HCT116 (cell line): ENCODE measurements at regions not wholly inside any gene's neighbourhood (a gene's known extent, or its start where the extent isn't known, plus 50 kb on each side); places are given as distances from the start of the nearest gene placed in this dataset.

Experiments
- ATAC-seq: fragments of 200-7000 bp; cut with Tn5 transposase; 2 replicates; pipeline ENCODE4 v1.9.1; 2020; ENCODE audit warnings: mild to moderate bottlenecking, moderate library complexity
- BruUV-seq: library from RNA; stranded (reverse); fragments of 400-500 nt; replicated peaks from 2 replicates; lab custom pipeline; 2021; lab: Mats Ljungman, UMichigan
- CTCF ChIA-PET: fragments of 300-600 bp; sonication (Branson Sonifier 250); formaldehyde crosslinking; loops from one replicate; lab custom pipeline; 2021; ENCODE audit warnings: antibody characterized with exemption; lab: Charles Lee
- POLR2A ChIA-PET: fragments of 300-600, 350-600 bp; sonication (Branson Sonifier 250); formaldehyde crosslinking; loops from one replicate; lab custom pipeline; 2021; ENCODE audit warnings: antibody characterized with exemption; lab: Charles Lee
- RAD21 ChIA-PET, 2 experiments: fragments of 300-600 bp; sonication (Branson Sonifier 250); formaldehyde crosslinking; loops; one replicate each; lab custom pipeline; 2023; ENCODE audit warnings: low total read pairs in 2 of 2; ENCODE audit not compliant: uncharacterized antibody in 2 of 2, unreplicated experiment in 2 of 2, low non-redundant PET in 1 of 2; lab: Charles Lee
- DNase-seq: peaks from one replicate; pipeline ENCODE4 v3.0.0-alpha.2; 2010; ENCODE audit warnings: low read depth, low spot score
- H2AFZ ChIP-seq: fragments of 200-600 bp; shearing (Covaris generic), sonication (generic); 2 replicates; pipeline ENCODE4 v1.6.1; 2017; ENCODE audit warnings: low read depth, mixed run types, mixed read lengths, antibody characterized with exemption, low read length; ENCODE audit not compliant: poor library complexity, severe bottlenecking
- H3K27ac ChIP-seq: 2 replicates; pipeline ENCODE4 v1.5.1; 2012; ENCODE audit warnings: low read depth, low read length
- H3K27me3 ChIP-seq: fragments of 200-600 bp; sonication (generic); 2 replicates; pipeline ENCODE4 v1.6.1; 2016; ENCODE audit warnings: mixed run types, low read length, mixed read lengths; ENCODE audit not compliant: insufficient read depth
- H3K36me3 ChIP-seq, 2 experiments: fragments of 200-500 bp in 1 of 2; fragments of 200-600 bp in 1 of 2; sonication (Bioruptor generic) in 1 of 2; sonication (generic) in 1 of 2; 2 replicates each; pipeline versions ENCODE4 v1.5.1 to v1.6.1; 2014 to 2016; ENCODE audit warnings: low read length in 2 of 2, inconsistent platforms in 1 of 2, mixed read lengths in 1 of 2, mixed run types in 1 of 2; ENCODE audit not compliant: insufficient read depth in 2 of 2, control insufficient read depth in 1 of 2
- H3K4me1 ChIP-seq, 2 experiments: fragments of 200-600 bp in 1 of 2; sonication (generic) in 1 of 2; 2 replicates each; pipeline versions ENCODE4 v1.5.1 to v1.6.1; 2012 to 2017; ENCODE audit warnings: low read length in 2 of 2, inconsistent platforms in 1 of 2, mild to moderate bottlenecking in 1 of 2, mixed read lengths in 1 of 2, mixed run types in 1 of 2, moderate library complexity in 1 of 2; ENCODE audit not compliant: insufficient read depth in 2 of 2, control insufficient read depth in 1 of 2
- H3K4me2 ChIP-seq: fragments of 200-600 bp; sonication (generic); 2 replicates; pipeline ENCODE4 v1.6.1; 2017; ENCODE audit warnings: mixed run types, low read length, mixed read lengths
- H3K4me3 ChIP-seq, 2 experiments: fragments of 200-600 bp in 1 of 2; sonication (generic) in 1 of 2; replicated peaks in 1 of 2; 2 replicates each; pipeline ENCODE4 v1.5.1; 2011 to 2016; ENCODE audit warnings: low read length in 2 of 2, control low read depth in 1 of 2, low read depth in 1 of 2, mild to moderate bottlenecking in 1 of 2, mixed read lengths in 1 of 2, mixed run types in 1 of 2
- H3K79me2 ChIP-seq: fragments of 200-600 bp; sonication (generic); 2 replicates; pipeline ENCODE4 v1.6.1; 2017; ENCODE audit warnings: mild to moderate bottlenecking, mixed run types, low read length, moderate library complexity, mixed read lengths; ENCODE audit not compliant: insufficient read depth
- H3K9ac ChIP-seq: fragments of 200-600 bp; sonication (generic); 2 replicates; pipeline ENCODE4 v1.6.1; 2016; ENCODE audit warnings: low read length, mixed read lengths
- H3K9me2 ChIP-seq: fragments of 200-600 bp; sonication (generic), shearing (Covaris generic); 2 replicates; pipeline ENCODE4 v1.6.1; 2017; ENCODE audit warnings: mixed run types, mild to moderate bottlenecking, moderate library complexity; ENCODE audit not compliant: insufficient read depth
- H3K9me3 ChIP-seq, 2 experiments: fragments of 200-500 bp in 1 of 2; fragments of 200-600 bp in 1 of 2; sonication (Bioruptor generic) in 1 of 2; sonication (generic) in 1 of 2; 2 replicates each; pipeline ENCODE4 v1.6.1; 2014 to 2017; ENCODE audit warnings: low read length in 2 of 2, mixed read lengths in 2 of 2, inconsistent platforms in 1 of 2, low read depth in 1 of 2, mild to moderate bottlenecking in 1 of 2, mixed run types in 1 of 2, moderate library complexity in 1 of 2; ENCODE audit not compliant: control insufficient read depth in 1 of 2, insufficient read depth in 1 of 2
- H4K20me1 ChIP-seq: fragments of 200-600 bp; sonication (generic), shearing (Covaris generic); 2 replicates; pipeline ENCODE4 v1.6.1; 2017; ENCODE audit warnings: mixed run types, mild to moderate bottlenecking, moderate library complexity; ENCODE audit not compliant: insufficient read depth
- CBX3 ChIP-seq: IDR thresholded peaks from 2 replicates; pipeline ENCODE4 v1.6.1; 2012; ENCODE audit warnings: low read depth
- JUND ChIP-seq: IDR thresholded peaks from 2 replicates; pipeline ENCODE4 v1.6.1; 2012
- POLR2AphosphoS5 ChIP-seq: IDR thresholded peaks from 2 replicates; pipeline ENCODE4 v1.6.1; 2011; ENCODE audit warnings: mild to moderate bottlenecking, low read depth, low read length, moderate library complexity
- TCF7L2 ChIP-seq: IDR thresholded peaks from 2 replicates; pipeline ENCODE4 v1.7.0; 2011; ENCODE audit warnings: borderline replicate concordance, inconsistent platforms; ENCODE audit not compliant: insufficient read depth, insufficient read length; ENCODE audit errors: extremely low read depth
- ZNF274 ChIP-seq: fragments of 200-500 bp; sonication (Bioruptor generic); IDR thresholded peaks from 2 replicates; pipeline ENCODE4 v1.6.1; 2014; ENCODE audit warnings: mild to moderate bottlenecking, low read depth, low read length, inconsistent platforms
- intact Hi-C: fragments of 100-400 bp; cut with micrococcal nuclease; formaldehyde crosslinking; loops from 2 replicates; pipeline ENCODE4 v1.10.0; 2022

- no peak for TF ChIP-seq CBX3
- no peak for TF ChIP-seq TCF7L2
- no peak for ATAC-seq
- no peaks in the 10 kb centered on the region for H3K79me2 ChIP-seq
- H3K4me2 ChIP-seq: no peak overlapping the region
- H3K36me3 ChIP-seq: no peaks in the 10 kb centered on the region
- H3K9ac ChIP-seq: no peak overlapping the region
- no TSS peak for BruUV-seq
- POLR2A ChIA-PET: no interaction called here
- H3K4me1 ChIP-seq: no peaks in the 10 kb centered on the region
- CTCF ChIA-PET: no interaction called here
- H3K9me2 ChIP-seq: no peaks in the 10 kb centered on the region
- no peaks in the 10 kb centered on the region for H4K20me1 ChIP-seq
- no peak overlapping the region for H2AFZ ChIP-seq
- peaks cover 16% of the 10 kb centered on the region for H3K27me3 ChIP-seq
- H3K9me3 ChIP-seq: no peaks in the 10 kb centered on the region
- DNase-seq: no peak
- H3K27ac ChIP-seq: no peak overlapping the region
- RAD21 ChIA-PET: no interaction called here
- H3K4me3 ChIP-seq: no peak overlapping the region
- intact Hi-C loops: no loop called here
Measured at GRCh38 chr4:57234252-57234775, 124.1 kb upstream of the IGFBP7 start.

- ChIA-PET CTCF (no interaction called here), POLR2A (no interaction called here), RAD21 (no interaction called here)
- H3K79me2 ChIP-seq: no peaks in the 10 kb centered on the region
- no peaks in the 10 kb centered on the region for H3K9me2 ChIP-seq
- H3K4me1 ChIP-seq: no peaks in the 10 kb centered on the region
- no peak overlapping the region for H3K4me3 ChIP-seq
- H3K36me3 ChIP-seq: no peaks in the 10 kb centered on the region
- H3K9ac ChIP-seq: no peak overlapping the region
- intact Hi-C loops: no loop called here
- no peak for TF ChIP-seq ZNF274
- TF ChIP-seq POLR2AphosphoS5: no peak
- TF ChIP-seq JUND: no peak
- TF ChIP-seq CBX3: no peak
- BruUV-seq: no TSS peak
- no peak overlapping the region for H3K4me2 ChIP-seq
- no peaks in the 10 kb centered on the region for H4K20me1 ChIP-seq
- no peaks in the 10 kb centered on the region for H3K9me3 ChIP-seq
- no peak overlapping the region for H3K27ac ChIP-seq
- peaks cover 13% of the 10 kb centered on the region; the same call in 1 of the 2 replicates for H3K27me3 ChIP-seq
- ATAC-seq: no peak
- no peak overlapping the region for H2AFZ ChIP-seq
- DNase-seq: no peak
Measured at GRCh38 chr4:57233386-57233785, 123.2 kb upstream of the IGFBP7 start.
